GM23338 (cell line): ENCODE measurements at regions not wholly inside any gene's neighbourhood (a gene's known extent, or its start where the extent isn't known, plus 50 kb on each side); places are given as distances from the start of the nearest gene placed in this dataset.

ENCODE experiments used
- ATAC-seq: fragments of 200-7000 bp; cut with Tn5 transposase; 3 replicates; pipeline ENCODE4 v1.9.1; 2020
- DNase-seq: peaks from one replicate; pipeline ENCODE4 v3.0.0-alpha.2; 2015; ENCODE audit warnings: low spot score
- H2AFZ ChIP-seq: fragments of 200-600 bp; sonication (generic); 2 replicates; pipeline ENCODE4 v1.8.0; 2016; ENCODE audit warnings: antibody characterized with exemption, mild to moderate bottlenecking, moderate library complexity
- H3F3A ChIP-seq: fragments of 200-600 bp; sonication (generic); replicated peaks from 2 replicates; pipeline ENCODE4 v1.8.0; 2017; ENCODE audit warnings: antibody characterized with exemption, mixed run types, low read depth
- H3K27ac ChIP-seq: fragments of 200-600 bp; sonication (generic); 2 replicates; pipeline ENCODE4 v1.6.1; 2016; ENCODE audit warnings: low read depth
- H3K27me3 ChIP-seq: fragments of 200-600 bp; sonication (generic); 2 replicates; pipeline ENCODE4 v1.8.0; 2016; ENCODE audit warnings: mild to moderate bottlenecking, mixed run types, moderate library complexity; ENCODE audit not compliant: insufficient read depth
- H3K36me3 ChIP-seq: fragments of 200-600 bp; sonication (generic); 2 replicates; pipeline ENCODE4 v1.8.0; 2016; ENCODE audit warnings: mild to moderate bottlenecking; ENCODE audit not compliant: insufficient read depth
- H3K4me1 ChIP-seq: fragments of 200-600 bp; sonication (generic); 2 replicates; pipeline ENCODE4 v1.8.0; 2016; ENCODE audit warnings: mild to moderate bottlenecking, moderate library complexity; ENCODE audit not compliant: insufficient read depth
- H3K4me2 ChIP-seq: fragments of 200-600 bp; sonication (generic); 2 replicates; pipeline ENCODE4 v1.7.1; 2017; ENCODE audit warnings: mixed run types
- H3K4me3 ChIP-seq: fragments of 200-600 bp; sonication (generic); 2 replicates; pipeline ENCODE4 v1.6.1; 2016; ENCODE audit warnings: mixed run types
- H3K79me2 ChIP-seq: fragments of 200-600 bp; sonication (generic); replicated peaks from 2 replicates; pipeline ENCODE4 v1.8.0; 2017; ENCODE audit warnings: mild to moderate bottlenecking; ENCODE audit not compliant: insufficient read depth
- H3K9me2 ChIP-seq: fragments of 200-600 bp; sonication (generic); 2 replicates; pipeline ENCODE4 v1.8.0; 2017; ENCODE audit not compliant: insufficient read depth
- H4K20me1 ChIP-seq: fragments of 200-600 bp; sonication (generic); replicated peaks from 2 replicates; pipeline ENCODE4 v1.8.0; 2017; ENCODE audit warnings: mild to moderate bottlenecking; ENCODE audit not compliant: insufficient read depth
- H3K27ac Mint-ChIP-seq: 2 replicates; pipeline ENCODE4 v1.8.0; 2020; ENCODE audit warnings: inconsistent platforms, mild to moderate bottlenecking, moderate library complexity, mixed read lengths
- H3K27me3 Mint-ChIP-seq: 3 replicates; pipeline ENCODE4 v1.8.0; 2022; ENCODE audit warnings: low read depth, mild to moderate bottlenecking, moderate library complexity, mixed read lengths, inconsistent platforms; ENCODE audit not compliant: insufficient read depth, poor library complexity
- H3K36me3 Mint-ChIP-seq: 3 replicates; pipeline ENCODE4 v1.8.0; 2021; ENCODE audit warnings: low read depth, mild to moderate bottlenecking, inconsistent platforms, moderate library complexity, mixed read lengths
- H3K4me1 Mint-ChIP-seq: 3 replicates; pipeline ENCODE4 v1.8.0; 2020; ENCODE audit warnings: mild to moderate bottlenecking, inconsistent platforms, mixed read lengths
- H3K4me3 Mint-ChIP-seq: 3 replicates; pipeline ENCODE4 v1.8.0; 2021; ENCODE audit warnings: moderate library complexity, mild to moderate bottlenecking, inconsistent platforms, mixed read lengths
- H3K9me3 Mint-ChIP-seq: 3 replicates; pipeline ENCODE4 v1.8.0; 2020; ENCODE audit warnings: moderate library complexity, mild to moderate bottlenecking, inconsistent platforms, mixed read lengths
- EZH2 ChIP-seq: fragments of 200-600 bp; sonication (generic); IDR thresholded peaks from one replicate; pipeline ENCODE4 v1.8.0; 2017; ENCODE audit warnings: antibody characterized with exemption, mild to moderate bottlenecking, low read depth; ENCODE audit not compliant: unreplicated experiment
- NANOG ChIP-seq: IDR thresholded peaks from 2 replicates; pipeline ENCODE4 v1.6.1; 2016; ENCODE audit warnings: antibody characterized with exemption, borderline replicate concordance
- POLR2AphosphoS5 ChIP-seq: IDR thresholded peaks from 2 replicates; pipeline ENCODE4 v1.6.1; 2016; ENCODE audit warnings: antibody characterized with exemption, low read depth
- TF ChIP-seq, protein P1 (sequence below), 2 experiments: fragments of 200-600 bp in 1 of 2; sonication (generic) in 1 of 2; conservative IDR thresholded peaks; 2 replicates each; pipeline versions ENCODE4 v1.5.1 to v1.6.1; 2016 to 2017; ENCODE audit warnings: antibody characterized with exemption in 2 of 2, low read depth in 2 of 2, mild to moderate bottlenecking in 2 of 2, moderate library complexity in 1 of 2
- TF ChIP-seq, protein P2 (sequence below): fragments of 250-450 bp; sonication (Bioruptor Pico); IDR thresholded peaks from 2 replicates; pipeline ENCODE4 v1.5.0; 2020; ENCODE audit warnings: mild to moderate bottlenecking, moderate library complexity

DNA sequence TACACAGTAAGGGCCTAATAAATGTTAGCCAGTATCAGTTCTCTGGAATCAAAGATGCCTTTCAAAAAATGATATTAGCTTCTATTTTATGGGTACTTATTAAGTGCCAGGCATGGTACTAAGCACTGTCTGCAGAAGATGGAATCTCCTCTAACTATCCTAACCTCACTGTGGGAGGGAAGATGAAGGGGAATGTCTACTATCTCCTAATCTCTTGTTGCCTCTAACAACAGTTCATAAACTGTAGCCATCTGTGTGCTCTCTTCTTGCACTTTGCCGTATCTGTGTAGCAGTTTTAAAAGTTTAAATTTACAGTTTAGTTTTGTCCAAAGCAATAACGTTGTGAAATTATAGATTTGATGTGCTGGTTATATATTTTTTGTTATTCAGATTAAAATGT, 99.6 kb upstream of the CCDC112 start:
- Histone ChIP-seq H3K27ac (no peak overlapping the region), H3K4me3 (no peak overlapping the region), H3K79me2 (no peaks in the 10 kb centered on the region), H3F3A (no peaks in the 10 kb centered on the region), H3K36me3 (no peaks in the 10 kb centered on the region), H3K4me2 (no peak overlapping the region), H2AFZ (no peak overlapping the region), H3K9me2 (peaks cover 9% of the 10 kb centered on the region; the same call in 1 of the 2 replicates), H4K20me1 (no peaks in the 10 kb centered on the region), H3K27me3 (no peaks in the 10 kb centered on the region), H3K4me1 (no peaks in the 10 kb centered on the region)
- no peaks in the 10 kb centered on the region for H3K27me3 Mint-ChIP-seq
- H3K4me1 Mint-ChIP-seq = no peaks in the 10 kb centered on the region
- ATAC-seq = no peak
- H3K9me3 Mint-ChIP-seq = peaks cover 3% of the 10 kb centered on the region; the same call in 2 of the 3 replicates
- no peak overlapping the region for H3K27ac Mint-ChIP-seq
- DNase-seq = no peak
- H3K4me3 Mint-ChIP-seq = no peak overlapping the region
- no peak for TF ChIP-seq NANOG
- TF ChIP-seq, protein P1, sequence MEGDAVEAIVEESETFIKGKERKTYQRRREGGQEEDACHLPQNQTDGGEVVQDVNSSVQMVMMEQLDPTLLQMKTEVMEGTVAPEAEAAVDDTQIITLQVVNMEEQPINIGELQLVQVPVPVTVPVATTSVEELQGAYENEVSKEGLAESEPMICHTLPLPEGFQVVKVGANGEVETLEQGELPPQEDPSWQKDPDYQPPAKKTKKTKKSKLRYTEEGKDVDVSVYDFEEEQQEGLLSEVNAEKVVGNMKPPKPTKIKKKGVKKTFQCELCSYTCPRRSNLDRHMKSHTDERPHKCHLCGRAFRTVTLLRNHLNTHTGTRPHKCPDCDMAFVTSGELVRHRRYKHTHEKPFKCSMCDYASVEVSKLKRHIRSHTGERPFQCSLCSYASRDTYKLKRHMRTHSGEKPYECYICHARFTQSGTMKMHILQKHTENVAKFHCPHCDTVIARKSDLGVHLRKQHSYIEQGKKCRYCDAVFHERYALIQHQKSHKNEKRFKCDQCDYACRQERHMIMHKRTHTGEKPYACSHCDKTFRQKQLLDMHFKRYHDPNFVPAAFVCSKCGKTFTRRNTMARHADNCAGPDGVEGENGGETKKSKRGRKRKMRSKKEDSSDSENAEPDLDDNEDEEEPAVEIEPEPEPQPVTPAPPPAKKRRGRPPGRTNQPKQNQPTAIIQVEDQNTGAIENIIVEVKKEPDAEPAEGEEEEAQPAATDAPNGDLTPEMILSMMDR (conservative IDR thresholded peaks at IDR 0.05; ENCODE audit: low read depth in 2 of 2) = no peak
- TF ChIP-seq, protein P2, sequence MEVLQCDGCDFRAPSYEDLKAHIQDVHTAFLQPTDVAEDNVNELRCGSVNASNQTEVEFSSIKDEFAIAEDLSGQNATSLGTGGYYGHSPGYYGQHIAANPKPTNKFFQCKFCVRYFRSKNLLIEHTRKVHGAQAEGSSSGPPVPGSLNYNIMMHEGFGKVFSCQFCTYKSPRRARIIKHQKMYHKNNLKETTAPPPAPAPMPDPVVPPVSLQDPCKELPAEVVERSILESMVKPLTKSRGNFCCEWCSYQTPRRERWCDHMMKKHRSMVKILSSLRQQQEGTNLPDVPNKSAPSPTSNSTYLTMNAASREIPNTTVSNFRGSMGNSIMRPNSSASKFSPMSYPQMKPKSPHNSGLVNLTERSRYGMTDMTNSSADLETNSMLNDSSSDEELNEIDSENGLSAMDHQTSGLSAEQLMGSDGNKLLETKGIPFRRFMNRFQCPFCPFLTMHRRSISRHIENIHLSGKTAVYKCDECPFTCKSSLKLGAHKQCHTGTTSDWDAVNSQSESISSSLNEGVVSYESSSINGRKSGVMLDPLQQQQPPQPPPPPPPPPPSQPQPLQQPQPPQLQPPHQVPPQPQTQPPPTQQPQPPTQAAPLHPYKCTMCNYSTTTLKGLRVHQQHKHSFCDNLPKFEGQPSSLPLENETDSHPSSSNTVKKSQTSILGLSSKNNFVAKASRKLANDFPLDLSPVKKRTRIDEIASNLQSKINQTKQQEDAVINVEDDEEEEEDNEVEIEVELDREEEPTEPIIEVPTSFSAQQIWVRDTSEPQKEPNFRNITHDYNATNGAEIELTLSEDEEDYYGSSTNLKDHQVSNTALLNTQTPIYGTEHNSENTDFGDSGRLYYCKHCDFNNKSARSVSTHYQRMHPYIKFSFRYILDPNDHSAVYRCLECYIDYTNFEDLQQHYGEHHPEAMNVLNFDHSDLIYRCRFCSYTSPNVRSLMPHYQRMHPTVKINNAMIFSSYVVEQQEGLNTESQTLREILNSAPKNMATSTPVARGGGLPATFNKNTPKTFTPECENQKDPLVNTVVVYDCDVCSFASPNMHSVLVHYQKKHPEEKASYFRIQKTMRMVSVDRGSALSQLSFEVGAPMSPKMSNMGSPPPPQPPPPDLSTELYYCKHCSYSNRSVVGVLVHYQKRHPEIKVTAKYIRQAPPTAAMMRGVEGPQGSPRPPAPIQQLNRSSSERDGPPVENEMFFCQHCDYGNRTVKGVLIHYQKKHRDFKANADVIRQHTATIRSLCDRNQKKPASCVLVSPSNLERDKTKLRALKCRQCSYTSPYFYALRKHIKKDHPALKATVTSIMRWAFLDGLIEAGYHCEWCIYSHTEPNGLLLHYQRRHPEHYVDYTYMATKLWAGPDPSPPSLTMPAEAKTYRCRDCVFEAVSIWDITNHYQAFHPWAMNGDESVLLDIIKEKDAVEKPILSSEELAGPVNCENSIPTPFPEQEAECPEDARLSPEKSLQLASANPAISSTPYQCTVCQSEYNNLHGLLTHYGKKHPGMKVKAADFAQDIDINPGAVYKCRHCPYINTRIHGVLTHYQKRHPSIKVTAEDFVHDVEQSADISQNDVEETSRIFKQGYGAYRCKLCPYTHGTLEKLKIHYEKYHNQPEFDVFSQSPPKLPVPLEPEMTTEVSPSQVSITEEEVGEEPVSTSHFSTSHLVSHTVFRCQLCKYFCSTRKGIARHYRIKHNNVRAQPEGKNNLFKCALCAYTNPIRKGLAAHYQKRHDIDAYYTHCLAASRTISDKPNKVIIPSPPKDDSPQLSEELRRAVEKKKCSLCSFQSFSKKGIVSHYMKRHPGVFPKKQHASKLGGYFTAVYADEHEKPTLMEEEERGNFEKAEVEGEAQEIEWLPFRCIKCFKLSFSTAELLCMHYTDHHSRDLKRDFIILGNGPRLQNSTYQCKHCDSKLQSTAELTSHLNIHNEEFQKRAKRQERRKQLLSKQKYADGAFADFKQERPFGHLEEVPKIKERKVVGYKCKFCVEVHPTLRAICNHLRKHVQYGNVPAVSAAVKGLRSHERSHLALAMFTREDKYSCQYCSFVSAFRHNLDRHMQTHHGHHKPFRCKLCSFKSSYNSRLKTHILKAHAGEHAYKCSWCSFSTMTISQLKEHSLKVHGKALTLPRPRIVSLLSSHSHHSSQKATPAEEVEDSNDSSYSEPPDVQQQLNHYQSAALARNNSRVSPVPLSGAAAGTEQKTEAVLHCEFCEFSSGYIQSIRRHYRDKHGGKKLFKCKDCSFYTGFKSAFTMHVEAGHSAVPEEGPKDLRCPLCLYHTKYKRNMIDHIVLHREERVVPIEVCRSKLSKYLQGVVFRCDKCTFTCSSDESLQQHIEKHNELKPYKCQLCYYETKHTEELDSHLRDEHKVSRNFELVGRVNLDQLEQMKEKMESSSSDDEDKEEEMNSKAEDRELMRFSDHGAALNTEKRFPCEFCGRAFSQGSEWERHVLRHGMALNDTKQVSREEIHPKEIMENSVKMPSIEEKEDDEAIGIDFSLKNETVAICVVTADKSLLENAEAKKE = no peak
- TF ChIP-seq EZH2 = no peak
- no peak for TF ChIP-seq POLR2AphosphoS5
- H3K36me3 Mint-ChIP-seq = no peaks in the 10 kb centered on the region; the same call in 2 of the 3 replicates
